ENCODE measurements at regions not wholly inside any gene's neighbourhood (a gene's known extent, or its start where the extent isn't known, plus 50 kb on each side); places are given as distances from the start of the nearest gene placed in this dataset.

DNA sequence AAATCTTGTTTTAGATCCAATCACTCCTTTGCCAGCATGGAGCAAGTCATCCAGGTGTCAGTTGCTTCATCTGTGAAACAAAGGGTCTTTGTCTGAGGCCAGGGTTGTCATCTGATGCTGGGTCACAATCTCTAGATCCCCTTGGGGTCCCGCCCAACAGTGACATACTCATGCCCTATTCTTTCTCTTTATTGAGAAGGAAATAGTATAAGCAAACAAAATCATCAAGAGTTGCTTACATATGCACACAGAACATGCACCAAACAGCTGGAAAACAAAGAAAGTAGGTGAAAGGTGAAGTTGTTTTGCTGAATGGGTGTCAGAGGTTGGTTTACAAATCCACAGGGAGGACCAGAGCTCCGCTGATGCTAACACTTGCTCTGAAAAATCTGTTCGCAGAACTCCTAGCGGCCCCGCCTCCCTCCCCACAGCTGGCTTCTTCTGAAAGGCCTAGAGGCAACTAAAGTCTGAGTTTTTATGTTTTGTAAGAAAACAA lies 106.1 kb upstream of the SLC44A1 start:
- TF ChIP-seq GATA2 (IDR thresholded peaks at IDR 0.05; ENCODE audit: low read depth, low read length) (no peak), GATA3 (IDR thresholded peaks at IDR 0.05; ENCODE audit: low read depth, low read length) (no peak)
